Transverse colon (tissue), 4 donors: ENCODE measurements at regions not wholly inside any gene's neighbourhood (a gene's known extent, or its start where the extent isn't known, plus 50 kb on each side); places are given as distances from the start of the nearest gene placed in this dataset.

Source experiments
- DNase-seq: peaks from one replicate; pipeline ENCODE4 v3.0.0-alpha.2; 2019
- H3K27ac ChIP-seq, 4 donors: fragments of 200-600 bp; sonication (generic); 2 replicates each; pipeline ENCODE4 v1.5.1; 2016 to 2018; ENCODE audit warnings: inconsistent platforms in 4 of 4
- H3K27me3 ChIP-seq: fragments of 200-600 bp; sonication (generic); 2 replicates; pipeline ENCODE4 v1.5.1; 2017; ENCODE audit warnings: inconsistent platforms
- H3K36me3 ChIP-seq, 4 donors: fragments of 200-600 bp; sonication (generic); 2 replicates each; pipeline ENCODE4 v1.5.1; 2017 to 2019; ENCODE audit warnings: inconsistent platforms in 4 of 4
- H3K4me1 ChIP-seq, 4 donors: fragments of 200-600 bp; sonication (generic); 2 replicates each; pipeline ENCODE4 v1.5.1; 2017 to 2020; ENCODE audit warnings: inconsistent platforms in 4 of 4
- H3K4me3 ChIP-seq, 4 donors: fragments of 200-600 bp; sonication (generic); 1 replicate in 1 of 4; 2 replicates in 3 of 4; pipeline versions ENCODE4 v1.5.1 to v1.6.1; 2017 to 2019; ENCODE audit warnings: inconsistent platforms in 4 of 4
- H3K9me3 ChIP-seq, 2 donors: fragments of 200-600 bp; sonication (generic); 2 replicates each; pipeline ENCODE4 v1.5.1; 2017 to 2019; ENCODE audit warnings: inconsistent platforms in 2 of 2
- CTCF ChIP-seq, 5 experiments: fragments of 200-600 bp in 3 of 5; fragments of 450-650 bp in 2 of 5; sonication (generic) in 3 of 5; IDR thresholded peaks; 1 replicate in 2 of 5; 2 replicates in 3 of 5; pipeline ENCODE4 v1.5.1; 2016 to 2017; ENCODE audit warnings: antibody characterized with exemption in 5 of 5, inconsistent platforms in 3 of 5, mild to moderate bottlenecking in 2 of 5, moderate library complexity in 1 of 5
- EP300 ChIP-seq: sonication (generic); formaldehyde crosslinking; IDR thresholded peaks from one replicate; pipeline ENCODE4 v1.6.1; 2017; ENCODE audit warnings: antibody characterized with exemption, low read depth
- POLR2A ChIP-seq: fragments of 450-650 bp; IDR thresholded peaks from one replicate; pipeline ENCODE4 v1.6.1; 2016; ENCODE audit warnings: antibody characterized with exemption, mild to moderate bottlenecking, moderate library complexity
- POLR2AphosphoS5 ChIP-seq, 3 donors: sonication (generic); formaldehyde crosslinking; IDR thresholded peaks; one replicate each; pipeline ENCODE4 v1.6.1; 2016; ENCODE audit warnings: antibody characterized with exemption in 3 of 3
- WGBS, 2 donors: methylation state at CpG; one replicate each; pipeline ENCODE4 v1.1.5; 2018; ENCODE audit warnings: low coverage in 1 of 2; 5-methylcytosine and 5-hydroxymethylcytosine counted together
- in situ Hi-C, 4 donors: fragments of 200-750 bp; cut with MboI; loops; one replicate each; pipeline versions ENCODE4 v1.15.0 to v1.15.1; 2017; ENCODE audit warnings: low sequenced_read_pairs in 3 of 4, low pct_ligation_motif_present in 1 of 4, low pct_unique_long_range_greater_than_20kb in 1 of 4
- intact Hi-C: fragments of 100-400 bp; cut with DNase I; formaldehyde crosslinking; loops from one replicate; pipeline ENCODE4 v1.15.1; 2023; ENCODE audit warnings: low total_unique reads

- Histone ChIP-seq H3K36me3 (no peaks in the 10 kb centered on the region), H3K27me3 (no peaks in the 10 kb centered on the region), H3K27ac (no peak overlapping the region), H3K9me3 (no peaks in the 10 kb centered on the region), H3K4me1 (no peaks in the 10 kb centered on the region), H3K4me3 (no peak overlapping the region)
- DNase-seq: no peak
- intact Hi-C loops: no loop called here
- no peak for TF ChIP-seq EP300
- TF ChIP-seq POLR2AphosphoS5 (IDR thresholded peaks at IDR 0.05): no peak
- TF ChIP-seq CTCF (IDR thresholded peaks at IDR 0.05): no peak
- TF ChIP-seq POLR2A: no peak
- in situ Hi-C loops: no loop called here
Observed at GRCh38 chr15:35980719-35981118, 434.8 kb upstream of the DPH6 start.

GRCh38 chr15:35986191-35986721 lies 440.3 kb upstream of the DPH6 start:
- no peak for DNase-seq
- H3K4me1 ChIP-seq: peaks cover 0 to 3% (median 0%) of the 10 kb centered on the region in 4 donors
- no peaks in the 10 kb centered on the region for H3K36me3 ChIP-seq
- 51 to 67% methylated on average over 3 to 7 of the region's 7 CpGs for WGBS, 2 donors
- intact Hi-C loops: no loop called here
- no peaks in the 10 kb centered on the region for H3K9me3 ChIP-seq
- in situ Hi-C loops: no loop called here
- H3K4me3 ChIP-seq: no peak overlapping the region
- H3K27me3 ChIP-seq: no peaks in the 10 kb centered on the region
- TF ChIP-seq POLR2A: no peak
- TF ChIP-seq CTCF (IDR thresholded peaks at IDR 0.05): no peak
- no peak for TF ChIP-seq EP300
- no peak for TF ChIP-seq POLR2AphosphoS5 (IDR thresholded peaks at IDR 0.05)
- H3K27ac ChIP-seq: no peak overlapping the region

- Histone ChIP-seq H3K27ac (no peak overlapping the region), H3K36me3 (no peaks in the 10 kb centered on the region), H3K27me3 (no peaks in the 10 kb centered on the region), H3K4me1 (peaks cover 0 to 3% (median 0%) of the 10 kb centered on the region in 4 donors), H3K9me3 (no peaks in the 10 kb centered on the region), H3K4me3 (no peak overlapping the region)
- in situ Hi-C loops (no loop called here), intact Hi-C loops (no loop called here)
- DNase-seq: no peak
- 55 to 83% methylated on average over 2 of the region's 2 CpGs for WGBS, 2 donors
- TF ChIP-seq EP300 (no peak), POLR2AphosphoS5 (IDR thresholded peaks at IDR 0.05) (no peak), POLR2A (no peak), CTCF (IDR thresholded peaks at IDR 0.05) (no peak)
Observed at GRCh38 chr15:35987056-35987455, 441.1 kb upstream of the DPH6 start.

GRCh38 chr15:35991386-35991785 lies 445.4 kb upstream of the DPH6 start:
- H3K27me3 ChIP-seq: no peaks in the 10 kb centered on the region
- no peaks in the 10 kb centered on the region for H3K9me3 ChIP-seq
- 0 to 52% methylated on average over 1 to 3 of the region's 3 CpGs for WGBS, 2 donors
- H3K27ac ChIP-seq: no peak overlapping the region
- no peaks in the 10 kb centered on the region for H3K36me3 ChIP-seq
- H3K4me1 ChIP-seq: no peaks in the 10 kb centered on the region
- intact Hi-C loops (no loop called here), in situ Hi-C loops (no loop called here)
- TF ChIP-seq POLR2A (no peak), POLR2AphosphoS5 (IDR thresholded peaks at IDR 0.05) (no peak), CTCF (IDR thresholded peaks at IDR 0.05) (no peak)
- peak; percentile 8 for DNase-seq
- H3K4me3 ChIP-seq: no peak overlapping the region
